ENCODE measurements at regions not wholly inside any gene's neighbourhood (a gene's known extent, or its start where the extent isn't known, plus 50 kb on each side); places are given as distances from the start of the nearest gene placed in this dataset.

- TF ChIP-seq, protein P1, sequence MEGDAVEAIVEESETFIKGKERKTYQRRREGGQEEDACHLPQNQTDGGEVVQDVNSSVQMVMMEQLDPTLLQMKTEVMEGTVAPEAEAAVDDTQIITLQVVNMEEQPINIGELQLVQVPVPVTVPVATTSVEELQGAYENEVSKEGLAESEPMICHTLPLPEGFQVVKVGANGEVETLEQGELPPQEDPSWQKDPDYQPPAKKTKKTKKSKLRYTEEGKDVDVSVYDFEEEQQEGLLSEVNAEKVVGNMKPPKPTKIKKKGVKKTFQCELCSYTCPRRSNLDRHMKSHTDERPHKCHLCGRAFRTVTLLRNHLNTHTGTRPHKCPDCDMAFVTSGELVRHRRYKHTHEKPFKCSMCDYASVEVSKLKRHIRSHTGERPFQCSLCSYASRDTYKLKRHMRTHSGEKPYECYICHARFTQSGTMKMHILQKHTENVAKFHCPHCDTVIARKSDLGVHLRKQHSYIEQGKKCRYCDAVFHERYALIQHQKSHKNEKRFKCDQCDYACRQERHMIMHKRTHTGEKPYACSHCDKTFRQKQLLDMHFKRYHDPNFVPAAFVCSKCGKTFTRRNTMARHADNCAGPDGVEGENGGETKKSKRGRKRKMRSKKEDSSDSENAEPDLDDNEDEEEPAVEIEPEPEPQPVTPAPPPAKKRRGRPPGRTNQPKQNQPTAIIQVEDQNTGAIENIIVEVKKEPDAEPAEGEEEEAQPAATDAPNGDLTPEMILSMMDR (IDR thresholded peaks at IDR 0.05; ENCODE audit: low read depth, low read length), result no peak
- no peak overlapping the region for H3K27ac ChIP-seq
- DNase-seq, result no peak
These were observed 490.1 kb downstream of the TNS1 start for GRCh38 chr2:217512728-217513127.

GRCh38 chr2:217512259-217512658, 490.5 kb downstream of the TNS1 start:
- no peaks in the 10 kb centered on the region for H3K27me3 ChIP-seq (ENCODE audit: insufficient read depth, low read depth, severe bottlenecking)
- no peak overlapping the region for H3K27ac ChIP-seq
- H3K9me3 ChIP-seq (ENCODE audit: severe bottlenecking), result no peaks in the 10 kb centered on the region
- H3K36me3 ChIP-seq, result no peaks in the 10 kb centered on the region
- H3K4me3 ChIP-seq (ENCODE audit: low read depth, low read length), result no peak overlapping the region
- TF ChIP-seq, protein P1 (IDR thresholded peaks at IDR 0.05; ENCODE audit: low read depth, low read length), result no peak
- DNase-seq, result no peak

More at GRCh38 chr2:217512728-217513127, 490.1 kb downstream of the TNS1 start:
- Histone ChIP-seq H3K9me3 (ENCODE audit: severe bottlenecking) (no peaks in the 10 kb centered on the region), H3K27me3 (ENCODE audit: insufficient read depth, low read depth, severe bottlenecking) (no peaks in the 10 kb centered on the region), H3K36me3 (no peaks in the 10 kb centered on the region), H3K4me3 (ENCODE audit: low read depth, low read length) (no peak overlapping the region)

DNA sequence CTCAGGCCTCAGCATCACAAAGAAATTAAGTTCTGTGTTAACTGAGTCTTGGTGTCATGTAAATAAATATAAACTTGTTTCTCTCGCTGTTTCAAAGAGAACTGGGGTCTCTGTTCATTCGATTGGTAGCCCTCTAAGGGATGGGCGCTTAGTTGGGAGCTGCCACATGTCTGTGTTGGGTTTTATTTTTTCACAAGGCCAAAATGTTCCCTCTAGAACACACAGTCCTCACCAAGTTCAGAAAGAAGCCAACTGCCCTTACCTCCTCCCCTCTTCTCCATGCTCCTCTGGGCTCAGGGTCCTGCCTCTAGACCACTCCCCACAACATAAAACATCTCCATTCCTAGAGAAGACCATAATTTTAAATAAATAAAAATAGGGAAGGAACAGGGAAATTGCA, 490.9 kb downstream of the TNS1 start:
- Histone ChIP-seq H3K27me3 (ENCODE audit: insufficient read depth, low read depth, severe bottlenecking) (no peaks in the 10 kb centered on the region), H3K9me3 (ENCODE audit: severe bottlenecking) (no peaks in the 10 kb centered on the region), H3K4me3 (ENCODE audit: low read depth, low read length) (no peak overlapping the region), H3K27ac (no peak overlapping the region), H3K36me3 (no peaks in the 10 kb centered on the region)
- TF ChIP-seq, protein P1 (IDR thresholded peaks at IDR 0.05; ENCODE audit: low read depth, low read length), result no peak
- no peak for DNase-seq

DNA sequence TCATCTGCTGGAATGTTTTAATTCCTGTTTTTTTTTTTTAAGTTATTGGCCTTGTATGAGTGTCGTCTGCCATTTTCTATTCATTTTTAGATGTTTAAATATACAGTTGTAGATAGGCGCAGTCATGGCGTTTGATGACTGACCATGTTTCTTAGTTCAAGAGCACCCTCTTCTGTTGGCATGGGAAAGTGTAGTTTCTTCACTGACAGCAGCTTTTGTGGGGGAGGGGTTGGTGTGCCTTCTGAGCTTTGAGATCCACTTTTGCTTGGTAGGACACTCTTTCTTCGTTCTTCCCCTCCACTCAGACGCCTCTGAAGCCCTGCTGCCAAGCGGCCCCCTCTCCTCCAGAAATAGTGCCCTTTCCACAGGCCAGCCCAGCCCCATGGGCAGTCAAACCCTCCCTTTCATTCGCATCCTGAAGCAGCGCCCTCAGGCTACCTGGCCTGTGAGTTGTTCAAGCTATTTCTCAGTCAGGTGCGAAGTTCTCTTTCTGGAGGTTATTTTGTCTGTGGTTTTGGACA, 492.0 kb downstream of the TNS1 start:
- Histone ChIP-seq H3K27ac (peak overlapping the region; percentile 41), H3K9me3 (ENCODE audit: severe bottlenecking) (no peaks in the 10 kb centered on the region), H3K4me3 (ENCODE audit: low read depth, low read length) (no peak overlapping the region), H3K36me3 (no peaks in the 10 kb centered on the region), H3K27me3 (ENCODE audit: insufficient read depth, low read depth, severe bottlenecking) (no peaks in the 10 kb centered on the region)
- TF ChIP-seq, protein P1 (IDR thresholded peaks at IDR 0.05; ENCODE audit: low read depth, low read length), result peak; percentile 74
- peak; percentile 71 for DNase-seq

DNA sequence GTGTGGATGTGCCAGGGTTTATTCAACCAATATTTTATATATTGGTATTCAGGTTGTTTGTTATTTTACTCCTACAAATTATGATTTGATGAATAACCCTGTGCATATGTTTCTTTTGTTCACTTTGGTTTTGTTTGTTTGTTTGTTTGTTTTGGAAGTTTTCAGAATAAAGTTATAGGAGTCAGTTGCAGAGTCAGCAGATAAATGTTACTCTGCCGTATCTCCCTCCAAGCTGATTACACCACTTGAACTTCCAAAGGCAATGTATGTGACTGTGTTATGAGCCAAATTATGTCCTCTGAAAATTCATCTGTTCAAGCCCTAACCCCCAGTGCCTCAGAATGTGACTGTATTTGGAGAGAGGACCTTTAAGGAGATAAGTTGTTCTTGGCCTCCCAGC, 497.5 kb downstream of the TNS1 start:
- Histone ChIP-seq H3K27me3 (ENCODE audit: insufficient read depth, low read depth, severe bottlenecking) (no peaks in the 10 kb centered on the region), H3K4me3 (ENCODE audit: low read depth, low read length) (no peak overlapping the region), H3K9me3 (ENCODE audit: severe bottlenecking) (no peaks in the 10 kb centered on the region), H3K36me3 (no peaks in the 10 kb centered on the region), H3K27ac (no peak overlapping the region)
- DNase-seq, result no peak
- TF ChIP-seq, protein P1 (IDR thresholded peaks at IDR 0.05; ENCODE audit: low read depth, low read length), result no peak

GRCh38 chr2:217501887-217502286, 500.9 kb downstream of the TNS1 start:
- Histone ChIP-seq H3K27me3 (ENCODE audit: insufficient read depth, low read depth, severe bottlenecking) (no peaks in the 10 kb centered on the region), H3K36me3 (no peaks in the 10 kb centered on the region), H3K9me3 (ENCODE audit: severe bottlenecking) (no peaks in the 10 kb centered on the region), H3K27ac (no peak overlapping the region), H3K4me3 (ENCODE audit: low read depth, low read length) (no peak overlapping the region)
- DNase-seq, result no peak
- TF ChIP-seq, protein P1 (IDR thresholded peaks at IDR 0.05; ENCODE audit: low read depth, low read length), result no peak

Data from WERI-Rb-1 (cell line).